Psoas muscle (tissue), 7 donors: ENCODE measurements at regions not wholly inside any gene's neighbourhood (a gene's known extent, or its start where the extent isn't known, plus 50 kb on each side); places are given as distances from the start of the nearest gene placed in this dataset.

Experiments used
- ATAC-seq, 4 donors: fragments of 200-7000 bp; cut with Tn5 transposase; one replicate each; pipeline ENCODE4 v1.9.1; 2020; ENCODE audit warnings: moderate library complexity in 3 of 4, mild to moderate bottlenecking in 2 of 4
- DNase-seq, 2 donors: peaks; one replicate each; pipeline ENCODE4 v3.0.0-alpha.2; 2020
- H3K27ac ChIP-seq: fragments of 200-600 bp; one replicate; pipeline ENCODE4 v1.8.0; 2022
- H3K27me3 ChIP-seq, 3 donors: fragments of 200-600 bp in 1 of 3; one replicate each; pipeline versions ENCODE4 v1.6.1 to v1.8.0; 2013 to 2022; ENCODE audit warnings: low read length in 2 of 3, mild to moderate bottlenecking in 2 of 3, moderate library complexity in 1 of 3; ENCODE audit not compliant: insufficient read depth in 3 of 3
- H3K36me3 ChIP-seq, 2 donors: fragments of 200-600 bp in 1 of 2; one replicate each; pipeline versions ENCODE4 v1.6.1 to v1.8.0; 2013 to 2022; ENCODE audit warnings: low read depth in 1 of 2, mild to moderate bottlenecking in 1 of 2, moderate library complexity in 1 of 2; ENCODE audit not compliant: insufficient read depth in 1 of 2
- H3K4me1 ChIP-seq: fragments of 200-600 bp; one replicate; pipeline ENCODE4 v1.8.0; 2022
- H3K4me3 ChIP-seq: fragments of 200-600 bp; one replicate; pipeline ENCODE4 v1.8.0; 2022; ENCODE audit warnings: mild to moderate bottlenecking
- H3K9me3 ChIP-seq: fragments of 200-600 bp; one replicate; pipeline ENCODE4 v1.8.0; 2022
- CTCF ChIP-seq: fragments of 200-600 bp; IDR thresholded peaks from one replicate; pipeline ENCODE4 v1.8.0; 2022; ENCODE audit warnings: antibody characterized with exemption
- WGBS, 3 donors: extraction: QIAGEN DNeasy Blood & Tissue Kit; methylation state at CpG; one replicate each; pipeline versions ENCODE4 v1.1.6 to v1.1.7; 2013; 5-methylcytosine and 5-hydroxymethylcytosine counted together
- intact Hi-C, 2 donors: fragments of 100-400 bp; cut with DNase I; formaldehyde crosslinking; loops; one replicate each; pipeline versions ENCODE4 v1.11.0 to v1.14.2; 2022
- donor health status: healthy with polysubstance abuse.
- donor health status: DM: no; HTN: no; CAD: no; lungs with moderate emphysema.
- donor health status: Bipolar disorder and iron deficiency.
- donor health status: healthy.
- donor health status: DM: yes; HTN: yes; CAD: no.
- donor health status: DM: no; HTN: no; CAD: no.
- donor health status: DM: yes; HTN: yes; CAD: no.

- ATAC-seq (no peak), DNase-seq (no peak)
- Histone ChIP-seq H3K36me3 (no peaks in the 10 kb centered on the region), H3K4me3 (no peak overlapping the region), H3K27ac (no peak overlapping the region), H3K27me3 (no peaks in the 10 kb centered on the region), H3K9me3 (no peaks in the 10 kb centered on the region), H3K4me1 (no peaks in the 10 kb centered on the region)
- intact Hi-C loops = no loop called here
- 64 to 81% (median 73%) methylated on average over 5 of the region's 5 CpGs for WGBS, 3 donors
- TF ChIP-seq CTCF = no peak
These were observed 612.4 kb upstream of the IMPG1 start for GRCh38 chr6:76684875-76685274.

DNA sequence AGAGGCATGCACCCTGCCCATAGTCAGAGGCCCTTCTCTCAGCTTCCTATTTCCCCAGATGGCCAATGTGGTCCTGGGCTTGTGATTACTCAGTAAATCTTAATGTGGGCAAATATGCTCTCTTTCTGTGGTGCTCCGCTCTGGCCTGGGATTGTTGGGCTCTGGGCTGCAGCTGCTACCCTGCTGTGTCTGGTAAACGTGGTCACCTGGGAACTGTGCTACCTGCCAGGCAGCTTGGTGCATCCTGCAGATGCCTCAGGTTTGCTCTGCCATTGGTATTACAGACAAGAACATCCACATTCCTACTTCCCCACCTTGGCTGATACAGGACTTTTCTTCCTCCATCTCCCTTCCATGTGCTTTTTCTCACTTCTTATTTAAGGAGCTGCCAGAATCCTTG, 611.5 kb upstream of the IMPG1 start:
- 61 to 63% (median 63%) methylated on average over 2 of the region's 2 CpGs for WGBS, 3 donors
- Histone ChIP-seq H3K27ac (no peak overlapping the region), H3K9me3 (no peaks in the 10 kb centered on the region), H3K36me3 (no peaks in the 10 kb centered on the region), H3K4me3 (no peak overlapping the region), H3K27me3 (no peaks in the 10 kb centered on the region), H3K4me1 (no peaks in the 10 kb centered on the region)
- no peak for TF ChIP-seq CTCF
- no peak for ATAC-seq
- no peak for DNase-seq
- intact Hi-C loops = no loop called here

DNA sequence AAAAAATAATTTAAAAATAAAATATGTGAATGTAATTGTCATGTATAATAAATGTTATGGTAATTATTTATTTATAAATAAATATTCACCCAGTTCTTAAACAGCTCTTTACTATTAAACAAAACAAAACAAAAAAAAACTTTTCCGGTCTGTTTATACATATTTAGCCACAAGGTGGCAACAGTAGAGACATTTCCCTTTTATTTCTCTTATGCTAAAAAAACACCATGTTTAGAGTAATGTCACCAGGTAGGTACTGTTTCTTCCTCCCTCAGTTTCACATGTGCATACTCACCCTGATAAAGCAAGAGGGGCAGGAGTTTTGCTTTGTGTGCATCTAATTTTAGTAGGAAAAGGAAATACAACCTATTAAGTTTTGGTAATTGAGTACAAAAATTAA, 610.4 kb upstream of the IMPG1 start:
- Histone ChIP-seq H3K9me3 (no peaks in the 10 kb centered on the region), H3K27me3 (no peaks in the 10 kb centered on the region), H3K27ac (no peak overlapping the region), H3K36me3 (no peaks in the 10 kb centered on the region), H3K4me1 (no peaks in the 10 kb centered on the region), H3K4me3 (no peak overlapping the region)
- intact Hi-C loops = no loop called here
- TF ChIP-seq CTCF = no peak
- no peak for ATAC-seq
- WGBS, 3 donors = 20 to 40% (median 33%) methylated on average over 1 of the region's 1 CpG
- DNase-seq = no peak

DNA sequence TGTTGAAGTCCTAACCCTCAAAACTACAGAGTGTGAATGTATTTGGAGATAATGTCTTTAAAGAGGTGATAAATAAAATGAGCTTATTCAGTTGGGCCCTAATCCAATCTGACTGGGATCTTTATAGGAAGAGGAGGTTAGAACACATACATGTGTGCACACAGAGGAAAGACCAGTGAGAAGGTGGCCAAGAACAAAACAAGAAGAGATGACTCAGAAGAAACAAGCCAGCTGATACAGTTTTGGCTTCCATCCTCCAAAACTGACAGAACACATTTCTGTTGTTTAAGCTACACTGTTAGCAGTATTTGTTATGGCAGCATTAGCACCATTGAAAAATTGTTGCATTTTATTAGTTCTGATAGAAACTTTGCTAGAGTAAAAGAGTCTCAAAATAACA, 609.3 kb upstream of the IMPG1 start:
- Histone ChIP-seq H3K4me3 (no peak overlapping the region), H3K4me1 (no peaks in the 10 kb centered on the region), H3K27me3 (no peaks in the 10 kb centered on the region), H3K27ac (no peak overlapping the region), H3K36me3 (no peaks in the 10 kb centered on the region), H3K9me3 (no peaks in the 10 kb centered on the region)
- ATAC-seq (no peak), DNase-seq (no peak)
- TF ChIP-seq CTCF = no peak
- intact Hi-C loops = no loop called here

DNA sequence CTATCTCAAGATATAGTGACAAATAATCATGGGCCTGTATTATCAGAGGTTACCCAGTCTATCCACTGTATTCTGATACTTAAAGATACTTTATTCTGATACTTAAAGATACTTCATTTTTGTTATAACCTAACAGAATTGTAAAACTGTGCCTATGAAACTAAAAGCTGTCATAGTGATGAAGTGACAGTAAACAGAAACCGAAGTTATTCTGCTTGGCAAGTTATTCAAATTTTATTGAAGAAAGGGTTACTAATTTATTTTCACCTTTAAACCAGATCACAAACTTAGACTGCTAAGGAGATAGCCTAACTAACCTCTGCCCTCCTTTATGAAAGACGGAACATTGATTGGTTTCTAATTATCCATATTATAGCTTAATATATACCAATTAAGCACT, 604.6 kb upstream of the IMPG1 start:
- H3K27me3 ChIP-seq = no peaks in the 10 kb centered on the region
- ATAC-seq = no peak
- no peak overlapping the region for H3K4me3 ChIP-seq
- H3K9me3 ChIP-seq = no peaks in the 10 kb centered on the region
- no peaks in the 10 kb centered on the region for H3K4me1 ChIP-seq
- 60 to 67% (median 62%) methylated on average over 2 of the region's 2 CpGs for WGBS, 3 donors
- H3K27ac ChIP-seq = no peak overlapping the region
- H3K36me3 ChIP-seq = no peaks in the 10 kb centered on the region
- no peak for DNase-seq
- intact Hi-C loops = no loop called here
- TF ChIP-seq CTCF = no peak
